GM19351 (cell line): ENCODE measurements at regions not wholly inside any gene's neighbourhood (a gene's known extent, or its start where the extent isn't known, plus 50 kb on each side); places are given as distances from the start of the nearest gene placed in this dataset.
"Not testable (repeated sequence)": the region's sequence is repeated elsewhere in the genome, so short reads cannot be mapped to it uniquely, and the experiment has no call there.

Experiments
- ATAC-seq: cut with Tn5 transposase; IDR thresholded peaks from one replicate; pipeline ENCODE4 v1.9.1; 2021; ENCODE audit warnings: mild to moderate bottlenecking, moderate library complexity; ENCODE audit not compliant: unreplicated experiment

GRCh38 chr3:81886081-81886480 is 124.6 kb upstream of the GBE1 start:
- no peak for ATAC-seq

GRCh38 chr3:81884791-81885190 is 123.3 kb upstream of the GBE1 start:
- ATAC-seq: no peak

GRCh38 chr3:81876826-81877225 is 115.4 kb upstream of the GBE1 start:
- ATAC-seq: no peak

- no peak for ATAC-seq
These were observed 113.3 kb upstream of the GBE1 start for GRCh38 chr3:81874738-81875137.

- ATAC-seq: no peak
These were observed 111.1 kb upstream of the GBE1 start for GRCh38 chr3:81872566-81872965.

- ATAC-seq: no peak
These were observed 110.1 kb upstream of the GBE1 start for GRCh38 chr3:81871358-81872155.

- no peak for ATAC-seq
These were observed 107.9 kb upstream of the GBE1 start for GRCh38 chr3:81869382-81869781.

GRCh38 chr3:81868597-81868996 is 107.2 kb upstream of the GBE1 start:
- ATAC-seq: no peak

- ATAC-seq: no peak
These were observed 106.4 kb upstream of the GBE1 start for GRCh38 chr3:81867875-81868274.

GRCh38 chr3:81865164-81865563 is 103.7 kb upstream of the GBE1 start:
- not testable (repeated sequence) for ATAC-seq

- ATAC-seq: no peak
These were observed 102.8 kb upstream of the GBE1 start for GRCh38 chr3:81864272-81864671.

- no peak for ATAC-seq
These were observed 102.3 kb upstream of the GBE1 start for GRCh38 chr3:81863756-81864155.

GRCh38 chr3:81861593-81861992 is 100.1 kb upstream of the GBE1 start:
- no peak for ATAC-seq

GRCh38 chr3:81859524-81859923 is 98.1 kb upstream of the GBE1 start:
- ATAC-seq: no peak

GRCh38 chr3:81853431-81853830 is 92.0 kb upstream of the GBE1 start:
- ATAC-seq: no peak

- no peak for ATAC-seq
These were observed 89.7 kb upstream of the GBE1 start for GRCh38 chr3:81851176-81851575.

GRCh38 chr3:81846988-81847387 is 85.5 kb upstream of the GBE1 start:
- no peak for ATAC-seq

- ATAC-seq: no peak
These were observed 80.1 kb upstream of the GBE1 start for GRCh38 chr3:81841540-81841939.

- ATAC-seq: no peak
These were observed 78.2 kb upstream of the GBE1 start for GRCh38 chr3:81839504-81840094.

GRCh38 chr3:81838457-81838856 is 77.0 kb upstream of the GBE1 start:
- ATAC-seq: no peak

GRCh38 chr3:81837071-81837593 is 75.7 kb upstream of the GBE1 start:
- ATAC-seq: no peak

- no peak for ATAC-seq
These were observed 68.5 kb upstream of the GBE1 start for GRCh38 chr3:81829937-81830336.
